ENCODE measurements at regions not wholly inside any gene's neighbourhood (a gene's known extent, or its start where the extent isn't known, plus 50 kb on each side); places are given as distances from the start of the nearest gene placed in this dataset.

- H3K4me3 ChIP-seq (replicated peaks in 1 of 2; ENCODE audit: low read depth in 1 of 2, low read length in 2 of 2): no peak overlapping the region
- H3K79me2 ChIP-seq (ENCODE audit: insufficient read depth, low read length): no peaks in the 10 kb centered on the region
- H3K9ac ChIP-seq (ENCODE audit: low read length): no peak overlapping the region
- no peaks in the 10 kb centered on the region for H3K36me3 ChIP-seq (ENCODE audit: control insufficient read depth in 1 of 2, insufficient read depth in 2 of 2, low read length in 2 of 2)
- peak; percentile 70; the same call in 1 of the 2 replicates for ATAC-seq
- peak; percentile 38; the same call in 1 of the 2 replicates for TF ChIP-seq ELF1 (IDR thresholded peaks at IDR 0.05; ENCODE audit: borderline replicate concordance, low read depth)
- no peak for TF ChIP-seq EZH2 (IDR thresholded peaks at IDR 0.05)
- no peak for TF ChIP-seq CTCF (IDR thresholded peaks at IDR 0.05 in 2 of 3, conservative IDR thresholded peaks at IDR 0.05 in 1 of 3; ENCODE audit: borderline replicate concordance in 1 of 3, insufficient read depth in 1 of 3, low read depth in 2 of 3, low read length in 2 of 3)
- TF ChIP-seq FOSL1 (IDR thresholded peaks at IDR 0.05; ENCODE audit: low read depth): no peak
- TF ChIP-seq CEBPB (IDR thresholded peaks at IDR 0.05; ENCODE audit: low read depth): no peak
- BruUV-seq (replicated peaks): no TSS peak
- H2AFZ ChIP-seq (ENCODE audit: low read depth, low read length, poor library complexity, severe bottlenecking): no peak overlapping the region
- no peak overlapping the region for H3K27ac ChIP-seq (ENCODE audit: low read depth, low read length)
- intact Hi-C loops (cut with micrococcal nuclease): no loop called here
- ChIA-PET POLR2A (no interaction called here), RAD21 (ENCODE audit: low non-redundant PET in 1 of 2, low total read pairs in 2 of 2, uncharacterized antibody in 2 of 2, unreplicated experiment in 2 of 2) (no interaction called here), CTCF (no interaction called here)
- peaks cover 8 to 19% of the 10 kb centered on the region in 2 experiments for H3K4me1 ChIP-seq (ENCODE audit: control insufficient read depth in 1 of 2, insufficient read depth in 2 of 2, low read length in 2 of 2)
- H4K20me1 ChIP-seq (ENCODE audit: insufficient read depth): no peaks in the 10 kb centered on the region
- no peaks in the 10 kb centered on the region for H3K27me3 ChIP-seq (ENCODE audit: insufficient read depth, low read length)
- H3K4me2 ChIP-seq (ENCODE audit: low read length): peak overlapping the region; percentile 27
- H3K9me3 ChIP-seq (ENCODE audit: control insufficient read depth in 1 of 2, insufficient read depth in 1 of 2, low read depth in 1 of 2, low read length in 2 of 2): no peaks in the 10 kb centered on the region
- no peaks in the 10 kb centered on the region for H3K9me2 ChIP-seq (ENCODE audit: insufficient read depth)
- peak; percentile 18 for DNase-seq (ENCODE audit: low read depth, low spot score)
Observed at GRCh38 chr3:56923526-56924224, 121.9 kb upstream of the ARHGEF3 start.

Data from HCT116 (cell line).